HG03378 (cell line): ENCODE measurements at regions not wholly inside any gene's neighbourhood (a gene's known extent, or its start where the extent isn't known, plus 50 kb on each side); places are given as distances from the start of the nearest gene placed in this dataset.
"Not testable (repeated sequence)": the region's sequence is repeated elsewhere in the genome, so short reads cannot be mapped to it uniquely, and the experiment has no call there.

Source experiments
- ATAC-seq: cut with Tn5 transposase; IDR thresholded peaks from one replicate; pipeline ENCODE4 v1.9.1; 2021; ENCODE audit warnings: mild to moderate bottlenecking, moderate library complexity; ENCODE audit not compliant: unreplicated experiment

DNA sequence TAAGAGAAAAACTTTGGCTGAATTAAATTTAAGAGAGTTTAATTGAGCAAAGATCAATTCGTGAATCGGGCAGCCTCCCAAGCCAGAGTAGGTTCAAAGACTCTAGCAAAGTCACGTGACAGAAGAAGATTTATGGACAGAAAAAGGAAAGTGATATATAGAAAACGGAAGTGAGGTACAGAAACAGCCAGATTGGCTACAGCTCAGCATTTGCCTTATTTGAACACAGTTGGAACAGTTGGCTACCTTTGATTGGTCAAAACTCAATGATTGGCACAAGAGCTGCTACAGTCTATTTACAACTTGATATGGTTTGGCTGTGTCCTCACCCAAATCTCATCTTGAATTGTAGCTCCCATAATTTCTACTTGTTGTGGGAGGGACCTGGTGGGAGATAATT, 102.6 kb downstream of the PLG start:
- ATAC-seq: no peak

DNA sequence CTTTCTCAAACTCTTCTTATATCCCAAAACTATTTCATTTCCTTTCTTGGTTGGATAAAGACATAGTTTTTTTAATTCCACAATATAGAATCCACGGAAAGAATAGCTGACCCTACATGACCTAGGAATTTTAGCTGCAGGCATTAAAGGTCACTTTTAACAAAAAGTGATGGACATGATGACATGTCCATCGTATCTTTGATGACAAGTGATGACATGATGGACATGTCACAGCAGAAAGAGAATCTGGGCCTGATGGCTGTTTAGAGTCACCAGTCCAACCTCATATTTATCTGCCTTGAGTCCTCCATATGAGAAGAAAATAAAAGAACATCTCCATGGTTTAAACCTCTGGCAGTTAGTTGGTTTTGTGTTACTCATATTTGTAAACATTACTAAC, 106.2 kb downstream of the PLG start:
- no peak for ATAC-seq

DNA sequence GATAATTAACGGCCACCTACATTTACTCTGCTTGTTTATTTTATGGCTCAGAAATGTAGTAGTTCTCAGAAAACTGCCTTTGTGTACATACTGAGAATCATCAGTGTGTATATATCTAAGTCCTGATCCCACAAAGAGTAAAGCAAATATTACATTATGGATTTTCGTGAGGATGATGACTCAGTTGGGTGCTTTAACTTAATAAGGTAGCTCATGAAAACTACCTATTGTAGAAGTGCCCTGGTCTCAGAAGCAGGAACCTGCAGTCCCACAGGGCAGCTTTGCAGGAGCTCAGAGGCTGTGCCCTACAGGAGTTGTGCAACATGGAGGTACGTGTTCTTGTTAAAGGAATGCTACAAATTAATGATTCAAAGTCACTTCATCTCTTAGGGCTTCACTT, 108.2 kb downstream of the PLG start:
- ATAC-seq: no peak

DNA sequence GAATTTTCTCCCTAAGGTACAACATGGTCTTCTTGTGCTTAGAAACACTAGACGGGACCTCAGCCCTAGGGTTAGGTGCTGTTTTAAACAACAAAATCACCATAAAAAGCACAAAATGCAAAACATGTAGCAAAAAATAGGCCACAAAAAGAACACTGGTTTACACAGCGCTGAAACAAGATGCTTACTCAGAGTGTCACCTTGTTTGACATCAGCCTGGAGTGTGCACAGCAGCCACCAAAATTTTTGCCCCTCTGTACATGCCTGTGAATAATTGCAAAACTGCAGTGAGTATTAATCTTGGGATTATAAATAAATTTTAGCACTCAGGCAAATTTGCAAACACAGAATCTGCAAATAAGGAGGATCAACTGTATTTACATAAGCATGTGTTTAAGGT, 110.1 kb downstream of the PLG start:
- no peak for ATAC-seq

DNA sequence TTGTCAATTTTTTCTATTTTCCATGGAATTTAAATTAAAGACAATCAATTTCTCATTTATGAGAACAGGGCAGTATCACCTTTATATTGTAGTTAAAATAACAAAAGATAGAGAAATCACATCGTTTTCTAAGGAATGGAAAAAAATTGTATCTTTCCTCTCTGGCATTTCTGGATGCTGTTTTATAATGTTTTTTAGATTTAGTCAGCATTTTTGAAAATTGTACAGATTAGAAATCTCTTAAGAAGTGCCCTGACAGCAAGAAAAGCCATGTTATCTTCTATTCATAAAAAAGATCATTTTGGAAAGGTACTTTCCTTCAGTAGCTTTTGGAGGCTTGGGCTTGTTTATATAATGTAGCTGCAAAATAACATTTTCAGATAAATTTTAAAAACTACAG, 116.9 kb downstream of the PLG start:
- no peak for ATAC-seq

DNA sequence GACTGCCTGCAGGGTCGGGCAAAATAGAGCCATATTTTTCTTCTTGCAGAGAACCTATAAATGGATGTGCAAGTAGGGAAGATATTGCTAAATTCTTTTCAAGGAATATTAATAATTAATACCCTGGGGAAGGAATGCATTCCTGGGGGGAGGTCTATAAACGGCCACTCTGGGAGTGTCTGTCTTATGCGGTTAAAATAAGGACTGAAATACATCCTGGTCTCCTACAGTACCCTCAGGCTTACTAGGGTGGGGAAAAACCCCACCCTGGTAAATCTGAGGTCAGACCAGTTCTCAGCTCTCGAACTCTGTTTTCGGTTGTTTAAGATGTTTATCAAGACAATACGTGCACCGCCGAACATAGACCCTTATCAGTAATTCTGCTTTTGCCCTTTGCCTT, 118.6 kb downstream of the PLG start:
- ATAC-seq: not testable (repeated sequence)

DNA sequence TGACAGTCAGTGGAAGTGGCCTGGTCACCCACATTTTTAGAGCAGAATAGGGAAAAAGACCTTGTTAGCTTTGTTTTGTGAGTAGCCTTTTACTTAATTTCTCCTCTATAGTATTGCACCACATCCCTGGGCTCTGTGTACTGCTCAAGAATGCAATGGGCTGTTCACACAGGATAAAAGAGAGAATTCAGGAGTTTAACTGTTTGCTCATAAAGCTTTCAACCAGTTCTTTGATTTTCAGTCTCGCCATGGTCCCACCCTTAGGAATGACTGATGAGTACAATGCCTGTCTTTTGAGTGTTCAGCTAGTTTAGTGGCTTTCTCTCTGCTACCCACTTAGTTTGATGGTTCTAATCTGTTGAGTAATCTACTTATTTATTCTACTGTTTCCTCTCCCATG, 129.7 kb downstream of the PLG start:
- ATAC-seq: no peak

DNA sequence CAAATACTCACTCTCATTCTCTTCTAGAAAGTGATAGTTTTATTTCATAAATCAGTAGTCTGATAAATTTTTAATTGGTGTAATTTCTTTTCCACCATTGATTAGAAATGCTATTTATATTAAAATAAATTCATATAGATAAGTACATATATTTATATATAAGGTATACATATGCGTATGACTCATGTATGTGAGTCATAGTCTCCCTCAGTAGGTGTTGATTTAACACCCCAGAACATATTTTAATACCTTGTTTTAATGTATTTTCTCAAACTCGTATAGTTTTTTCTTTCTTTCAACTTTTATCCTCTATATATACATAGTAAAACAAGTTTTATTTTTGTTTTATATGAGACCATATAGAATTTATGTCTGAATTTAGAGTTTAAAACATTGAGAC, 130.4 kb downstream of the PLG start:
- no peak for ATAC-seq

DNA sequence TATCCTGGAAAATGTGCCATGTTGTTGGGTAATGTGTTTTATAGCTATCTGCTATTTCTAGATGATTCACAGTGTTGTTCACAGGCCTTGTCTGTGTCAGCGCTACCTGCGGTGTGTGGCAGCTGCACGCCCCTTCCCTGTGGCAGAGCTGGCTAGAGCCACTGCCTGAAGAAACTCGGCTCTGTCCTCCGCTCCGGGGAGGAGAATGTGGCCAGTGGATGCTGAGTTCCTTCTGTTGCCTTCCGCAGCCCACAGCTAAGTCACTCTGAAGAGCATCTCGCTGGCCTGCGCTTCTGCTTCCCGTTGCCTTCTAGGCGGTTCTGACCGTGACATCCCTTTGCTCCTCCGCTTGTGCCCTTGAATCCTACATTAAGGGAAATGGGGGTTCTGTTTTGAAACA, 135.1 kb downstream of the PLG start:
- ATAC-seq: no peak

DNA sequence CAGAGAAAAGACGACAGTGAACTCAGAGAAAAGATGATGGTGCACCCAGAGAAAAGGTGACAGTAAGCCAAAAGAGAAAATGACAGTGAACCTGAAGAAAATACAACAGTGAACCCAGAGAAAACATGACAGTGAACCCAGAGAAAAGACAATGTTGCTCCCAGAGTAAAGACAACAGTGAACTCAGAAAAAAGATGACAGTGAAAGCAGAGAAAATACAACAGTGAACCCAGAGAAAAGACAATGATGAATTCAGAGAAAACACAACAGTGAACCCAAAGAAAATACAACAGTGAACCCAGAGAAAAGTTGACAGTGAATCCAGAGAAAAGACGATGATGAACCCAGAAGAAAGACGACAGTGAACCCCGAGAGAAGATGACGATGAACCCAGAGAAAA, 140.5 kb upstream of the MAP3K4 start:
- no peak for ATAC-seq

DNA sequence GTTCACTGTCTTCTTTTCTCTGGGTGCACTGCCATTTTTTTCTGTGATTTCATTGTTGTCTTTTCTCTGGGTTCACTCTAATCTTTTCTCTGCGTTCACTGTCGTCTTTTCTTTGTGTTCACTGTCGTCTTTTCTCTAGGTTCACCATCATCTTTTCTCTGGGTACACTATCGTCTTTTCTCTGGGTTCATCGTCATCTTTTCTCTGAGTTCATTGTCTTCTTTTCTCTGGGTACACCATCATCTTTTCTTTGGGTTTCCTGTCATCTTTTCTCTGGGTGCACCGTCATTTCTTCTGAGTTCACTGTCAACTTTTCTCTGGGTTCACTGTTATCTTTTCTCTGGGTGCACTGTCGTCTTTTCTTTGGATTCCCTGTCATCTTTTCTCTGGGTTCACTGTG, 137.6 kb upstream of the MAP3K4 start:
- no peak for ATAC-seq

DNA sequence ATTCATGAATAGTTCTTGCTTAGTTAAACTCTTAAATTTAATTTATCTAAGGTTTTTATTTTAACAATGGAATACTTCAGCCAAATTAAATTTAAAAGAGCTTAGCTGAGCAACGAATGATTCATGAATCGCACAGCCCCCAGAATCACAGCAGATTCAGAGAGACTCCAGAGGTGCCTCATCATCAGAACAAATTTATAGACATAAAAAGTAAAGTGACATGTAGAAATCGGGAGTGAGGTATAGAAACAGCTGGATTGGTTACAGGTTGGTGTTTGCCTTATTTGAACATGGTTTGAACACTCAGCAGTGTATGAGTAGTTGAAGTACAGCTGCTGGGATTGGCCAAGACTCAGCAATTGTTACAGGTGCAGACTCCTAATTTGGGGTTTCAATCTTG, 132.7 kb upstream of the MAP3K4 start:
- no peak for ATAC-seq

DNA sequence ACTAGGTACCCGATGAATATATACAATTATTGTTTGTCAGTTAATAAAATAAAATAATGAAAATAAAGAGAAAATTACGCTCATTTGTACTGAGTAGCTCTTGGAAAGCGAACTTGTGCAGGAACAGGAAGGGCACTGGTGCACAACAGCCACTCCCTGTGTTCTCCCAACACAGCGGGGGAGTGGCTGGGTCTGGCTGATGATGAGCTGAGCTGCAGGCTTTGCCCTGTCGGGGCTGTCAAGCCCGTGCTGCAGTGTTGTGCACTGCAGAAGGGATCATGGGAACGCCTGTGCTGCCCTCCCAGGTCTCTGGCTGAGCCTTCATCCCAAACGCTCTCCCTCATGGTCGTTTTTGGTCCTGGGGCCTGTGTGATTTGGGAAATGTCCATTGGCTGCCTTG, 131.7 kb upstream of the MAP3K4 start:
- no peak for ATAC-seq

DNA sequence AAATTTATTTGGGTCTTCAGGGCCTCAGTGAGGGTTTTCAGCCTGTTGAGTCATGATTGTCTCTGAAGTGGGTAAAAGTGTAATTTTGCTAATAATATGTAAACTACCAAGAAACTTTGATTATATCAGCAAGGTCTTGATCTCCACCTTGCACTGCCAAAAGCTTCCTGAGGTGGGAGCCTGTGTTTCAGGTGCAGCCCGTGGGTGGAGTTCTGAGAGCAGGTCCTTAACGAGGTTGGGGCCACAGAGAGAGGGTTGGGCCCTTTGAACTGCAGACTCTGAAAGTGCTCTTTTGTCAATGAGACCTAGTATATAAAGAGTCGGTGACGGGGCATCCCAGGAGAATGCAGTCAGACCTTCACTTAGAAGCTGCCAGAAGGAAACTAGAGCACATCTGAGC, 129.7 kb upstream of the MAP3K4 start:
- no peak for ATAC-seq

DNA sequence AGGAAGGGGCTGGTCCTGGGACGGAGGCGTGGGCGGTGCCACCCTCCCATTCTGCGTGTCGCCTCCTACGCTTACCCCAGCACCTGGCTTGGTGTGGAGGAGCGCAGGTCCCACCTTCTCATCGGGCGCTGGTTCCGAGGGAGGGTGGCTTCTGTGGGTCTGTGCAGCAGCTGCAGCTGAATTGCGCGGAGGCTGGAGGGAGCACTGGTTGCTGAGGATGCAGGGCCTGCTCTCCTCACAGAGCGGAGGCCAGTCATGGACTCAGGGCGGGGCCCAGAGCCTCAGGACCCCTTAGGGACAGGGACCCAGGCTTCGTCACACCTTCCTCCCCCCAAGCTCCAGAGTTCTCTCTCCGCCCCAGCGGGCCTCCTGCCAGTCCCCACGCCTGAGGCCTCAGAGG, 127.8 kb upstream of the MAP3K4 start:
- no peak for ATAC-seq

DNA sequence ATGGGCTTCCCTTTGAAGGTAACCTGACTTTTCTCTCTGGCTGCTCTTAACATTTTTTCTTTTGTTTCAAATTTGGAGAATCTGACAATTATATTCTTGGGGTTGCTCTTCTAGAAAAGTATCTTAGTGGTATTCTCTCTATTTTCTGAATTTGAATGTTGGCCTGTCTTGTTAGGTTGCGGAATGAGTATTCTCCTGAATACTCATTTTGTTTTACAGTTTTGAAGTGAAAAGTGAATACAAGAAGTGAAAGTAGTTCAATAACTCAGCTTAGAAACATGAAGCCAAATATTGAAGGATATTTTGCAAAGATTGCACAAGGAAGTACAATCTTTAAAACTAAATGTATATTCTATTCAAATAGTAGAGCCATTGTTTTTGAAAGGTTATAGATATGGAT, 120.2 kb upstream of the MAP3K4 start:
- ATAC-seq: no peak

DNA sequence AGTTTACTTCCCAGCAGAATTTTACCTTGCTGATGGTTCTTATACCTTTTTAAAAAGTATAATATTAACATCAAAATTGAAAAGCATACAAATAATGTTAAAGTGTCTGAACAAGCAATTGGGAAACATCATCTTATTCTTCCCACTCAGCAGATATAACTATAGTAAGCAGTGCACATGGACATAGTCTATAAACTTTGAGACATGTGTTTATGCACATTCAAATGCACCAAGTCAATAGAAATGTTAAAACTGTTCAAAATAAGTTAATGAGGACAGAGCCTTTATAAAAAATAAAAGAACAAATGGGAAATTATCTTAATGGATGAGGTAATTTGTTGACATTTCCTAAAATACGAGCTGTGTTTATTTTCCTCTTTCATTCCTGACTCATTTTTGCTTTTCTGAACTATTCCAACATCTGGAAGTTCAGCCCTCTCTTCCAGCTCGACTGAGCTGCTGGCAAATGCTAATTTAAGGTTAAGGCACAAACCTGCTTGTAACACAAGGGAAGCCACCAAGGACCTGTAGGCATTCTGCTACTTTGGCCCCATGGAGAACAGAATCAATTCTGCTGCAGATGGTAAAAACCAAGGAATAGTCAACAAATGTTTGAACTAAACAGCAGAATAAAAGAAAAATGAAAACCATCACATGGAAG, 110.3 kb upstream of the MAP3K4 start:
- no peak for ATAC-seq

DNA sequence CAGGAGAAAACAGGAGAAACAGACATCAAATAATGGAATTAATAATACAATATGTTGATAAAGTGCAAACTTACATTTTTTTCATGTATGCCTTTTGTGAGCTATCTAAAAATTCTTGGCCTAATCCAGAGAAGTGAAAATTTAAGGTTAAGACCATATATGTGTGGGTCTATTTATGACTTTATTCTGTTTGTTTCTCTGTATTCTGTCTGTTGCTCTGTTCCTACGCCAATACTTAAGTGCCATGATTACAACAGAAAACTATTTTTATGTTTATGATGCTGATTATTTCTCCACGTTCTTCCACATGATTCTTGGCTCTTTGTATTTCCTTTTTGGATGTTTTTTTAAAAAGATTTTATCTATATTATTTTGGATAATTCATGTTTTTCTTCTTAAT, 109.6 kb upstream of the MAP3K4 start:
- ATAC-seq: no peak

DNA sequence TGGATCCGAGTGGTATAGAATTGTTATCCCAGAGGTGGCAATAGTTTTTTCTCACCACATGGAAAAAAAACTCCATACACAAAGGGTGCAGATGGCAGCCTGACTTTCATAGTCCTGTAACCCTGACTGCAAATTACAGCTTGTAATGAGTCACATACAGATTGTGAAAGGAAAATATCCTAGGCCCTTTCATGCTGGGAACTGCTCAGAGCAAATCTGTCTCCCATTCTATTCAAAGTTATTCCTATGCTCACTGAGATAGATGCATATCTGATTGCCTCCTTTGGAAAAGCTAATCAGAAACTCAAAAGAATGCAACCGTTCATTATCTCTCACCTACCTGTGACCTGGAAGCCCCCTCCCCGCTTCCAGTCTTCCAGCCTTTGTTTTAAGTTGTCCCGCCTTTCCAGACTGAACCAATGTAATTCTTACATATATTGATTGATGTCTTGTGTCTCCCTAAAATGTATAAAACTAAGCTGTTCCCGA, 108.7 kb upstream of the MAP3K4 start:
- no peak for ATAC-seq

DNA sequence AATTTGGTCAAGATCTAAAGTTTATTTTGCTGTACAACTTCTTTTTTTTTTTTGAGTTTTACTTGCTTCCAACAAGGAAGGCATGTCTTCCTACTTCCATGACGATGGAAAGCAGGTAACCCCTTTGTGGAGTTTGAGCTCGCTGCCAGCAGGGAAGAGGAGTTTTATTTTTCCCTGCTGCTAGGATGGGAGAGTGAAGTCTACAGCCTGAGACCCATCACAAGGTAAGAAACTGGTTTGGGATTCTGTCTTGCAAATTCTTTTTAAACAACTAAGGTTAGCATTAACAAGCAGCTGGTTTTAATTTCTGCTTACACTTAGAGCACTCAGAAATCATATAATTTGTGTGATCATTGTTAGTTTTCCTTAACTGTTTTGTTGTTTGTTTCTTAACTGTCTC, 108.0 kb upstream of the MAP3K4 start:
- no peak for ATAC-seq

DNA sequence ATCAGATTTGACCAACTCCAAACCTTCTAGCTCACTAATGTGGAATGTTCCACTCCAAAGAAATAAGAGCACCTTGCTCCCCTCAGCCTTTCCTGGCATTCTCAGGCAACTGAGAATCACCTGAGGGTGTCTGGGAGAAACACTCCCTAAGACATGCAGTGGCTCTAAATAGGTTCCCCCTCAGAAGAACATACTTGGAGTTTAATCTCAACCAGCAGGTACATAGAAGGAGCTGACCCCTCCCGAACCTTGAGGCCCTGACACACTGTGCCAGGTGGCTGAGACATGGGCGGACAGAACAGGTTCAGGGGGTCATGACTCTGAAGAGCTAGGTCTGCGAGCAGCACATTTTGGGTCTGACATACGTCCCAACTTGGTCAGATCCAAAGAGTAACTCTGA, 107.6 kb upstream of the MAP3K4 start:
- no peak for ATAC-seq

DNA sequence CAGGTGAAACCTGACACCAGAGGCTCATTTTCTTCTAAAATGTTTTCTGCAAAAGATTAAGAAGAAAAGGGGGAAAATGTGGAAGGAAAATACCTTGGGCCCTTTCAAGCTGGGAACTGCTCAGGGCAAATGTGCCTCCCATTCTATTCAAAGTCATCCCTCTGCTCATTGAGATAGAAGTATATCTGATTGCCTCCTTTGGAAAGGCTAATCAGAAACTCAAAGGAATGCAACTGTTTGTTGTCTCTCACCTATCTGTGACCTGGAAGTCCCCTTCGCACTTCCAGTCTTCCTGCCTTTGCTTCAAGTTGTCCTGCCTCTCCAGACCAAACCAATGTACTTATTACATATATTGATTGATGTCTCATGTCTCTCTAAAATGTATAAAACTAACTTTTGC, 102.4 kb upstream of the MAP3K4 start:
- not testable (repeated sequence) for ATAC-seq

DNA sequence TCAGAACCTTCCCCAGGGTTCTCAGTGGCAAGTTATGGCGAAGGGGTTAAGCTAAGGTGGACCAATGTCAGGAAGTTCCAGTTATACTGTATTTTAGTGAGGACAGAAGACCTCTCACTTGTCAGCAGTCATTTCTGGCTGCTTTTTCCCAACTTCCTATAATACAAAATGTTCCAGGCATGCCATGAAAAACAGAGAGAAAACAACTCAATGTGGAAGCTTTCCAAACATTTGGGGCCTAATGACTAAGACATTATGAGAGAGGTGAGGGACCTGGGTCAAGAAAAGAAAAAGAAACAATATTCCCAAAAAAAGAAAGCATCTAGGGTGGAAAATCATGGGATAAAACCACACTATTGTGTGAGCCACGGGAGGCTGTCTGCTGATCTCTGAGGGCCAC, 99.9 kb upstream of the MAP3K4 start:
- ATAC-seq: no peak
